Keratinocyte (primary cell): ENCODE measurements at regions not wholly inside any gene's neighbourhood (a gene's known extent, or its start where the extent isn't known, plus 50 kb on each side); places are given as distances from the start of the nearest gene placed in this dataset.

ENCODE experiments used
- DNase-seq: peaks from one replicate; pipeline ENCODE4 v3.0.0-alpha.2; 2011; ENCODE audit warnings: low read depth, missing footprints, low spot score
- FAIRE-seq: peaks from 2 replicates; lab custom pipeline; 2011; peaks lifted over from hg19 to GRCh38; lab: Jason Lieb, UNC
- H2AFZ ChIP-seq: 2 replicates; pipeline ENCODE4 v1.6.0; 2012; ENCODE audit warnings: low read length, control low read depth, inconsistent platforms; ENCODE audit not compliant: control insufficient read depth
- H3K27ac ChIP-seq: 2 replicates; pipeline ENCODE4 v1.5.1; 2011; ENCODE audit warnings: low read length; ENCODE audit not compliant: control insufficient read depth, insufficient read depth
- H3K27me3 ChIP-seq: 3 replicates; pipeline ENCODE4 v1.6.0; 2011; ENCODE audit warnings: low read length; ENCODE audit not compliant: control insufficient read depth, insufficient read depth; ENCODE audit errors: extremely low read depth
- H3K36me3 ChIP-seq, 2 experiments: 2 replicates in 1 of 2; 3 replicates in 1 of 2; pipeline ENCODE4 v1.5.1; 2011; ENCODE audit warnings: low read length in 2 of 2, mild to moderate bottlenecking in 1 of 2; ENCODE audit not compliant: control insufficient read depth in 2 of 2, insufficient read depth in 2 of 2; ENCODE audit errors: extremely low read depth in 1 of 2
- H3K4me1 ChIP-seq: 3 replicates; pipeline ENCODE4 v1.5.1; 2011; ENCODE audit warnings: low read length; ENCODE audit not compliant: control insufficient read depth, insufficient read depth; ENCODE audit errors: extremely low read depth
- H3K4me2 ChIP-seq: 3 replicates; pipeline ENCODE4 v1.6.0; 2011; ENCODE audit warnings: low read depth, low read length; ENCODE audit not compliant: control insufficient read depth, insufficient read depth; ENCODE audit errors: extremely low read depth
- H3K4me3 ChIP-seq, 3 experiments: fragments of 200-600 bp in 1 of 3; sonication (generic) in 1 of 3; 2 replicates in 2 of 3; 3 replicates in 1 of 3; pipeline ENCODE4 v1.5.1; 2011 to 2016; ENCODE audit warnings: low read length in 3 of 3, mild to moderate bottlenecking in 3 of 3, control low read depth in 2 of 3, inconsistent platforms in 1 of 3, low read depth in 1 of 3, mixed read lengths in 1 of 3, mixed run types in 1 of 3, moderate library complexity in 1 of 3; ENCODE audit not compliant: control insufficient read depth in 2 of 3, insufficient read depth in 2 of 3; ENCODE audit errors: extremely low read depth in 1 of 3
- H3K79me2 ChIP-seq: 2 replicates; pipeline ENCODE4 v1.6.0; 2012; ENCODE audit warnings: low read length; ENCODE audit not compliant: control insufficient read depth, insufficient read depth
- H3K9ac ChIP-seq: 3 replicates; pipeline ENCODE4 v1.6.0; 2011; ENCODE audit warnings: low read length; ENCODE audit not compliant: control insufficient read depth, insufficient read depth; ENCODE audit errors: extremely low read depth
- H3K9me1 ChIP-seq: 3 replicates; pipeline ENCODE4 v1.6.0; 2011; ENCODE audit warnings: low read length; ENCODE audit not compliant: control insufficient read depth, insufficient read depth; ENCODE audit errors: extremely low read depth
- H3K9me3 ChIP-seq: 2 replicates; pipeline ENCODE4 v1.5.1; 2012; ENCODE audit warnings: low read depth, low read length; ENCODE audit not compliant: control insufficient read depth
- H4K20me1 ChIP-seq: 3 replicates; pipeline ENCODE4 v1.6.0; 2011; ENCODE audit warnings: low read length; ENCODE audit not compliant: control insufficient read depth, insufficient read depth; ENCODE audit errors: extremely low read depth
- EZH2 ChIP-seq: IDR thresholded peaks from one replicate; pipeline ENCODE4 v1.6.1; 2012; ENCODE audit warnings: inconsistent platforms, mild to moderate bottlenecking, low read length, moderate library complexity
- dilution Hi-C: fragments of 300-500 bp; cut with MboI; formaldehyde crosslinking; loops from one replicate; pipeline ENCODE4 v1.7.0; 2020; ENCODE audit warnings: low sequenced_read_pairs; ENCODE audit not compliant: extremely low pct_ligation_motif_present
- TF ChIP-seq, protein P1 (sequence below), 3 experiments: IDR thresholded peaks in 1 of 3; conservative IDR thresholded peaks in 1 of 3; optimal IDR thresholded peaks in 1 of 3; 2 replicates in 2 of 3; 3 replicates in 1 of 3; pipeline versions ENCODE3 to v1.5.1; 2011; ENCODE audit warnings: low read length in 3 of 3, mild to moderate bottlenecking in 3 of 3, moderate library complexity in 2 of 3, control low read depth in 1 of 3, inconsistent platforms in 1 of 3; ENCODE audit not compliant: insufficient read depth in 2 of 3; ENCODE audit errors: extremely low read depth in 1 of 3

DNA sequence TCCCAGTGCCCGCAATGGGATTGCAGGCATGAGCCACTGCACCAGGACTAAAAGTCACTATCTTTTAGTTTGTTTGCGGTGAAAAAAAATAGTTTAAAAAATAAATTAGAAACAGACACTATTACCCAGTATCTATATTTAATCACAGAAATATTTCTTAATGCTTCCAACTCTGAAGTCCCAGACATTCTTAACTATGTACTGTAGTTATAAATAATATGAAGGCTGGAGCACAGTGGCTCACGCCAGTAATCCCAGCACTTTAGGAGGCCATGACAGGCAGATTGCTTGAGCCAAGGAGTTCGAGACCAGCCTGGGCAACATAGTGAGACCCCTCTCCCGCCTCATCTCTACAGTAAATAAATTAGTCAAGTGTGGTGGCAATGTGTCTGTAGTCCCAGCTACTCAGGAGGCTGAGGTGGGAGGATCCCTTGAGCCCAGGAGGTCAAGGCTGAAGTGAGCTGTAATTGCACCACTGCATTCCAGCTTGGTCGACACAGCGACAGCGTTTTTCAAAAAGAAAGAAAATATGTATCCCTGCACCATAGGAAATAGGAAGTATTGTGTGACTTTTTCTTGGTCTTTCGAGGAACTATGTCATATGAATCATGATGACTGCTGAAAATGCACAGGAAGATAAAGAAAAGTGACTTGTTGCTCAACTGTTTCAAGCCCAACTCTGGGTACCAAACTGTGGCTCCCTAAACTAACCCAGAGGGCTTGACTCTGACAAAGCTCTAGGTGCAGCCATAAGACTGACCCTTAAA is 74.9 kb upstream of the STEAP1B start:
- no peaks in the 10 kb centered on the region for H3K36me3 ChIP-seq
- no peaks in the 10 kb centered on the region for H3K9me3 ChIP-seq
- H3K4me3 ChIP-seq = no peak overlapping the region
- no peaks in the 10 kb centered on the region for H3K27me3 ChIP-seq
- no peak overlapping the region for H3K27ac ChIP-seq
- no peaks in the 10 kb centered on the region for H4K20me1 ChIP-seq
- dilution Hi-C loops = loop anchor here (25.0 kb wide), 1 partner anchor 162 kb away; the partner anchor contains the start of gene IL6
- no peak overlapping the region for H3K9ac ChIP-seq
- FAIRE-seq = no peak
- H2AFZ ChIP-seq = no peak overlapping the region
- H3K4me1 ChIP-seq = peaks cover 35% of the 10 kb centered on the region
- H3K9me1 ChIP-seq = no peaks in the 10 kb centered on the region
- TF ChIP-seq, protein P1, sequence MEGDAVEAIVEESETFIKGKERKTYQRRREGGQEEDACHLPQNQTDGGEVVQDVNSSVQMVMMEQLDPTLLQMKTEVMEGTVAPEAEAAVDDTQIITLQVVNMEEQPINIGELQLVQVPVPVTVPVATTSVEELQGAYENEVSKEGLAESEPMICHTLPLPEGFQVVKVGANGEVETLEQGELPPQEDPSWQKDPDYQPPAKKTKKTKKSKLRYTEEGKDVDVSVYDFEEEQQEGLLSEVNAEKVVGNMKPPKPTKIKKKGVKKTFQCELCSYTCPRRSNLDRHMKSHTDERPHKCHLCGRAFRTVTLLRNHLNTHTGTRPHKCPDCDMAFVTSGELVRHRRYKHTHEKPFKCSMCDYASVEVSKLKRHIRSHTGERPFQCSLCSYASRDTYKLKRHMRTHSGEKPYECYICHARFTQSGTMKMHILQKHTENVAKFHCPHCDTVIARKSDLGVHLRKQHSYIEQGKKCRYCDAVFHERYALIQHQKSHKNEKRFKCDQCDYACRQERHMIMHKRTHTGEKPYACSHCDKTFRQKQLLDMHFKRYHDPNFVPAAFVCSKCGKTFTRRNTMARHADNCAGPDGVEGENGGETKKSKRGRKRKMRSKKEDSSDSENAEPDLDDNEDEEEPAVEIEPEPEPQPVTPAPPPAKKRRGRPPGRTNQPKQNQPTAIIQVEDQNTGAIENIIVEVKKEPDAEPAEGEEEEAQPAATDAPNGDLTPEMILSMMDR (optimal IDR thresholded peaks at IDR 0.05 in 1 of 3, IDR thresholded peaks at IDR 0.05 in 1 of 3, conservative IDR thresholded peaks at IDR 0.05 in 1 of 3; ENCODE audit: extremely low read depth in 1 of 3, insufficient read depth in 2 of 3, low read length in 3 of 3) = no peak
- DNase-seq = no peak
- H3K4me2 ChIP-seq = no peak overlapping the region
- H3K79me2 ChIP-seq = no peaks in the 10 kb centered on the region

DNA sequence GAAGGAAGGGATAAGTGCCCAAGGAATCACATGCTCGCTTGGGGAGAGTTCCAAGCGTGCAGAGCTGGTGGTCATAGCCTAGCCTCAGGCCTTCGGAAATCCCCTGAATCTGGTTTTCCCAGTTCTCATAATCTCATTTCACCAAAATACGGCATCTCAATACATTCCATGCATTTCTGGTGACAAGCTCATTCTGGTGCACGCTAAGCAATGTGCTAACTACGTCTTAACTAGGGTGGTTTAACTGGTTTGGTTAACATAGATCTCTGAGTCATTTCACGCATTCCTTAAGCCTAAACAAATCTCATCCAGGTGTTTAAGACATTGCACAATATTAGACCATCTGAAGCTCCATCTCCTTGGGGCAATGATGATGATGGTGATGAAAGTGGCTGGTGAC is 72.9 kb upstream of the STEAP1B start:
- peak overlapping the region; percentile 90 for H3K27ac ChIP-seq
- TF ChIP-seq EZH2 = no peak
- TF ChIP-seq, protein P1 (optimal IDR thresholded peaks at IDR 0.05 in 1 of 3, IDR thresholded peaks at IDR 0.05 in 1 of 3, conservative IDR thresholded peaks at IDR 0.05 in 1 of 3; ENCODE audit: extremely low read depth in 1 of 3, insufficient read depth in 2 of 3, low read length in 3 of 3) = no peak
- dilution Hi-C loops = loop anchor here (25.0 kb wide), 1 partner anchor 164 kb away; the partner anchor contains the start of gene IL6
- H3K9me3 ChIP-seq = no peaks in the 10 kb centered on the region
- no peaks in the 10 kb centered on the region for H3K9me1 ChIP-seq
- H3K4me1 ChIP-seq = peaks cover 29% of the 10 kb centered on the region
- H4K20me1 ChIP-seq = no peaks in the 10 kb centered on the region
- no peaks in the 10 kb centered on the region for H3K36me3 ChIP-seq
- H3K9ac ChIP-seq = peak overlapping the region; percentile 65
- no peak overlapping the region for H3K4me3 ChIP-seq
- H3K4me2 ChIP-seq = peak overlapping the region; percentile 54
- H2AFZ ChIP-seq = no peak overlapping the region
- H3K79me2 ChIP-seq = no peaks in the 10 kb centered on the region
- H3K27me3 ChIP-seq = no peaks in the 10 kb centered on the region
- peak; percentile 100 for DNase-seq
- FAIRE-seq = peak; percentile 98
